ENCODE measurements at regions not wholly inside any gene's neighbourhood (a gene's known extent, or its start where the extent isn't known, plus 50 kb on each side); places are given as distances from the start of the nearest gene placed in this dataset.
"Not testable (repeated sequence)": the region's sequence is repeated elsewhere in the genome, so short reads cannot be mapped to it uniquely, and the experiment has no call there.

DNA sequence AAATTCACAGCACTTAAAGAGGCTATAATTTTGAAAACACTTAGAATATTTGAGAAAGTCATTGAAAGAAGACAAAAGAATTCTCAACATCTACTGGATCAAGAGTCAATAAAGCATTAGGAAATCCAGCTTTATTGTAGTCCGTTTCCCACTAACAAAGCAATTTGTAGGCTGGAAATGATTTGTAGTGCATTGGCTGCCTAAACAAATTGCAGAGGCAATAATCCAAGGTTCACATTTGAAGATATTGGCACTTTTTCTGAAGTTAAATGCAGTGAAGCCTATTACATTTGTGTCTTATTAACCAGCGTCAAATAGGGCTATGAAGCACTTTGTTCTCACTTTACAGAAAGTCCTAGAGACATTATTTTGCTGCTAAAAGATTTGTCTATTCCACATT is 848.1 kb upstream of the SLITRK1 start:
- no TSS peak for BruUV-seq (replicated peaks)
- TF ChIP-seq, protein P1, sequence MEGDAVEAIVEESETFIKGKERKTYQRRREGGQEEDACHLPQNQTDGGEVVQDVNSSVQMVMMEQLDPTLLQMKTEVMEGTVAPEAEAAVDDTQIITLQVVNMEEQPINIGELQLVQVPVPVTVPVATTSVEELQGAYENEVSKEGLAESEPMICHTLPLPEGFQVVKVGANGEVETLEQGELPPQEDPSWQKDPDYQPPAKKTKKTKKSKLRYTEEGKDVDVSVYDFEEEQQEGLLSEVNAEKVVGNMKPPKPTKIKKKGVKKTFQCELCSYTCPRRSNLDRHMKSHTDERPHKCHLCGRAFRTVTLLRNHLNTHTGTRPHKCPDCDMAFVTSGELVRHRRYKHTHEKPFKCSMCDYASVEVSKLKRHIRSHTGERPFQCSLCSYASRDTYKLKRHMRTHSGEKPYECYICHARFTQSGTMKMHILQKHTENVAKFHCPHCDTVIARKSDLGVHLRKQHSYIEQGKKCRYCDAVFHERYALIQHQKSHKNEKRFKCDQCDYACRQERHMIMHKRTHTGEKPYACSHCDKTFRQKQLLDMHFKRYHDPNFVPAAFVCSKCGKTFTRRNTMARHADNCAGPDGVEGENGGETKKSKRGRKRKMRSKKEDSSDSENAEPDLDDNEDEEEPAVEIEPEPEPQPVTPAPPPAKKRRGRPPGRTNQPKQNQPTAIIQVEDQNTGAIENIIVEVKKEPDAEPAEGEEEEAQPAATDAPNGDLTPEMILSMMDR (conservative IDR thresholded peaks at IDR 0.05) = no peak
- no peak for TF ChIP-seq EZH2 (IDR thresholded peaks at IDR 0.05; ENCODE audit: low read depth)
- Histone ChIP-seq H3F3A (ENCODE audit: insufficient read depth, low read depth) (no peaks in the 10 kb centered on the region), H4K20me1 (ENCODE audit: insufficient read depth) (no peaks in the 10 kb centered on the region), H3K4me3 (no peak overlapping the region), H2AFZ (0 out of 2 replicates have a peak overlapping the region, but pooled peaks have one; percentile 16), H3K4me2 (no peak overlapping the region), H3K9me3 (ENCODE audit: insufficient read depth, low read depth) (no peaks in the 10 kb centered on the region), H3K27me3 (ENCODE audit: insufficient read depth, low read depth) (no peaks in the 10 kb centered on the region), H3K27ac (no peak overlapping the region), H3K36me3 (ENCODE audit: low read depth) (no peaks in the 10 kb centered on the region), H3K9me2 (ENCODE audit: insufficient read depth) (no peaks in the 10 kb centered on the region), H3K4me1 (replicated peaks; ENCODE audit: insufficient read depth) (no peaks in the 10 kb centered on the region), H3K79me2 (ENCODE audit: low read depth) (no peaks in the 10 kb centered on the region)
- POLR2A ChIA-PET (ENCODE audit: unreplicated experiment) = no interaction called here
- intact Hi-C loops (cut with micrococcal nuclease; ENCODE audit: unreplicated experiment) = no loop called here
- CTCF ChIA-PET = no interaction called here
- DNase-seq = no peak

DNA sequence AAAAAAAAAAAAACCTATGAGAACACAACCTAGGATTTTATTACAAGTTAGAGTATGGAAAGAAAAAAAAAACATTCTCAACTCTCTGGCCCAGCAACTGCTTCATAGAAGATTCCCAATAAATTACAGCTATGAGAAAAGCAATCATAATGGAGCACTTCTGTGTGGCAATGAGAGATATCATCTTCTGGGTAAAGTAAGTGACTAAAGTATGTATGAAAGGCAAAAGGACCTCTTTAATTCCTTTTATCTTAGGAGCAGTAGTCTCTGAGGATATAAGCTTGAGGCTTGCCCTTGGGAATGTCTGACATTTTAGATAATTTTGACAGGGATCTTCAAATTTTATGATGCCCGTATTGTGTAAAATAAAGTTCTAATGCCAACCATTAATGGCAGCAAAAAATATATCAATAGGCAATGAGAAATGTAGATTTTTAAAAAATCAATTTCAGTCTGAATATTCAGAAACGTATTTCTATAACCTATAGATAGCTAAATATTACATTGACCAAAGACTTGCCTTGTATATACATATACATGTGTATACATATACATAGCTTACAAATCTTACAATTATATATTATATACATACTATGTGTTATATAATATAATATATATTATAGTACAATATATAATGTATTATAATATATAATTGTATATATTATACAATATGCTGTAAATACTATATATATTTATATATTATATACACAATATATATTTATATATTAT is 823.9 kb upstream of the SLITRK1 start:
- POLR2A ChIA-PET (ENCODE audit: unreplicated experiment) = no interaction called here
- Histone ChIP-seq H3K27me3 (ENCODE audit: insufficient read depth, low read depth) (no peaks in the 10 kb centered on the region), H3K4me2 (no peak overlapping the region), H3K27ac (no peak overlapping the region), H2AFZ (no peak overlapping the region), H3K36me3 (ENCODE audit: low read depth) (no peaks in the 10 kb centered on the region), H3K4me1 (replicated peaks; ENCODE audit: insufficient read depth) (no peaks in the 10 kb centered on the region), H3F3A (ENCODE audit: insufficient read depth, low read depth) (no peaks in the 10 kb centered on the region), H3K9me3 (ENCODE audit: insufficient read depth, low read depth) (no peaks in the 10 kb centered on the region), H3K79me2 (ENCODE audit: low read depth) (no peaks in the 10 kb centered on the region), H4K20me1 (ENCODE audit: insufficient read depth) (no peaks in the 10 kb centered on the region), H3K9me2 (ENCODE audit: insufficient read depth) (peaks cover 4% of the 10 kb centered on the region; the same call in 1 of the 2 replicates), H3K4me3 (no peak overlapping the region)
- BruUV-seq (replicated peaks) = no TSS peak
- CTCF ChIA-PET = interaction anchor here (0.7 to 1.1 kb wide), 2 partner anchors 8 to 9 kb away, joined by 6 to 14 read pairs; no protein-coding TSS in a partner anchor
- DNase-seq = no peak
- intact Hi-C loops (cut with micrococcal nuclease; ENCODE audit: unreplicated experiment) = no loop called here
- TF ChIP-seq, protein P1 (conservative IDR thresholded peaks at IDR 0.05) = no peak
- TF ChIP-seq EZH2 (IDR thresholded peaks at IDR 0.05; ENCODE audit: low read depth) = no peak

DNA sequence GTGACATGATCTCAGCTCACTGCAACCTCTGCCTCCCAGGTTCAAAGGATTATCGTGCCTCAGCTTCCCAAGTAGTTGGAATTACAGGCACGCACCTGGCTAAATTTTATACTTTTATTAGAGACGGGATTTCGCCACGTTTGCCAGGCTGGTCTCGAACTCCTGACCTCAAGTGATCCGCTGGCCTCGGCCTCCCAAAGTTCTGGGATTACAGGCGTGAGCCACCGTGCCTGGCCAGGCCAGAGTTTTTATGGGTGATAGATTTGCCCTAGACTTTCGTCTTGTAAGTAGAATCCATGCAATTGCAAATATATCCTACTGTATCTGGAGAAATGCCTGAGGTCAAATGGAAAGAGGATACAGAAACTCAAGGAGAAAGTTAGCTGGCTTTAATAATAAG is 819.9 kb upstream of the SLITRK1 start:
- intact Hi-C loops (cut with micrococcal nuclease; ENCODE audit: unreplicated experiment) = no loop called here
- no peak overlapping the region for H3K27ac ChIP-seq
- H3K4me3 ChIP-seq = no peak overlapping the region
- H3K36me3 ChIP-seq (ENCODE audit: low read depth) = no peaks in the 10 kb centered on the region
- peaks cover 4% of the 10 kb centered on the region; the same call in 1 of the 2 replicates for H3K9me2 ChIP-seq (ENCODE audit: insufficient read depth)
- CTCF ChIA-PET = no interaction called here
- H2AFZ ChIP-seq = no peak overlapping the region
- H4K20me1 ChIP-seq (ENCODE audit: insufficient read depth) = no peaks in the 10 kb centered on the region
- TF ChIP-seq, protein P1 (conservative IDR thresholded peaks at IDR 0.05) = no peak
- POLR2A ChIA-PET (ENCODE audit: unreplicated experiment) = no interaction called here
- H3K4me2 ChIP-seq = no peak overlapping the region
- no peak for DNase-seq
- no peaks in the 10 kb centered on the region for H3F3A ChIP-seq (ENCODE audit: insufficient read depth, low read depth)
- no peaks in the 10 kb centered on the region for H3K79me2 ChIP-seq (ENCODE audit: low read depth)
- no peaks in the 10 kb centered on the region for H3K27me3 ChIP-seq (ENCODE audit: insufficient read depth, low read depth)
- BruUV-seq (replicated peaks) = no TSS peak
- no peaks in the 10 kb centered on the region for H3K9me3 ChIP-seq (ENCODE audit: insufficient read depth, low read depth)
- H3K4me1 ChIP-seq (replicated peaks; ENCODE audit: insufficient read depth) = no peaks in the 10 kb centered on the region

DNA sequence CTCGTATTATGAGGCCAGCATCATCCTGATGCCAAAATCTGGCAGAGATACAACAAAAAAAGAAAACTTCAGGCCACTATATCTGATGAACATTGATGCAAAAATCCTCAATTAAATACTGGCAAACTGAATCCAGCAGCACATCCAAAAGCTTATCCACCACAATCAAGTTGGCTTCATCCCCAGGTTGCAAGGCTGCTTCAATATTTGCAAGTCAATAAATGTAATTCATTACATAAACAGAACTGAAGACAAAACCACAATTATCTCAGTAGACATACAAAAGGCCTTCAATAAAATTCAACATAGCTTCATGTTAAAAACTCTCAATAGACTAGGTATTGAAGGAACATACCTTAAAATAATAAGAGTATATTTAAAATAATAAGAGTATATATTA is 815.3 kb upstream of the SLITRK1 start:
- H2AFZ ChIP-seq; CTCF ChIA-PET; BruUV-seq (replicated peaks): not testable (repeated sequence)

More for the DNA sequence above, 815.3 kb upstream of the SLITRK1 start:
- POLR2A ChIA-PET (ENCODE audit: unreplicated experiment); H3K79me2 ChIP-seq (ENCODE audit: low read depth); H3K9me3 ChIP-seq (ENCODE audit: insufficient read depth, low read depth); H3K4me1 ChIP-seq (replicated peaks; ENCODE audit: insufficient read depth); H4K20me1 ChIP-seq (ENCODE audit: insufficient read depth); intact Hi-C loops (cut with micrococcal nuclease; ENCODE audit: unreplicated experiment); H3K36me3 ChIP-seq (ENCODE audit: low read depth); H3K27me3 ChIP-seq (ENCODE audit: insufficient read depth, low read depth); H3F3A ChIP-seq (ENCODE audit: insufficient read depth, low read depth); H3K9me2 ChIP-seq (ENCODE audit: insufficient read depth); H3K4me2 ChIP-seq; H3K27ac ChIP-seq; DNase-seq; H3K4me3 ChIP-seq: not testable (repeated sequence)

All from PC-9 (cell line).